GM21737 (cell line): ENCODE measurements at regions not wholly inside any gene's neighbourhood (a gene's known extent, or its start where the extent isn't known, plus 50 kb on each side); places are given as distances from the start of the nearest gene placed in this dataset.
"Not testable (repeated sequence)": the region's sequence is repeated elsewhere in the genome, so short reads cannot be mapped to it uniquely, and the experiment has no call there.

Experiments used
- ATAC-seq: cut with Tn5 transposase; IDR thresholded peaks from one replicate; pipeline ENCODE4 v1.9.1; 2021; ENCODE audit warnings: mild to moderate bottlenecking, moderate library complexity; ENCODE audit not compliant: unreplicated experiment

DNA sequence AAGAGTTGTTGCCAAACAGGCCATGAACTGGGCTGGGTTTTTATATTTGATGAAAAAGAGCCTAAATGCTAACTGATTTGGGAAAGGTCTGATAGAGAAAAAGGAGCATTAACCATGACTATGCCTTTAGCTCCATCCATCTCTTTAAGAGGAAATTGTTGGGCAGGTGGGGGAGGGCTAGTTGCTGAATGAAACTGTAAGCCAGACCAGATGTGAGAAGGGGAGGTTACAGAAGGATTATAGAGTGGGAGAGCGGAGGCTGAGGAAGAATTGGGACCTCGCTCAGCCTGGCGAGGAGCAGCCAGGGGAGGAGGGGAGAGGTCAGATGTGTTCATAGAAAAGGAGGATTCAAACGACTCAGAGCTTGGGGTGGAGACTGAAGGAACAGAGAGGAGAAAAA lies 74.9 kb upstream of the OTUD4 start:
- ATAC-seq = not testable (repeated sequence)

DNA sequence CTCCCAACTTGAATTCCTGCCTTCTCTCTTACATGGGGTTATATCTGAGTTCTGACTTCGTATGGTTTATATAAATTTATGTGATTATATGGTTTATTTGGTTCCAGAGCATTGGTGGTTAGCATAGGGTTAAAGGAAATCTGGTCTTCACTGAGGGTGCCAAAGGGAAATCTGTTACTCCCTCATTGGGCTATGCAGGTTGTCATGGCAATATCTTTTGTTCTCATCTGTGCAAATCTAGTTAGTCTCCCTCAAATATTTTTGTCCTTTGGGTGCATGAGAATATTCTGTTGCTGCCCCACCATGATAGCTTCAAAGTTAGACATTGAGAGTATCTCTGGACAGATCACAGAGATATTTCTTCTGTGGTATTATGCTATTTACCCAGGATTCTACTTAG lies 71.8 kb upstream of the OTUD4 start:
- no peak for ATAC-seq

DNA sequence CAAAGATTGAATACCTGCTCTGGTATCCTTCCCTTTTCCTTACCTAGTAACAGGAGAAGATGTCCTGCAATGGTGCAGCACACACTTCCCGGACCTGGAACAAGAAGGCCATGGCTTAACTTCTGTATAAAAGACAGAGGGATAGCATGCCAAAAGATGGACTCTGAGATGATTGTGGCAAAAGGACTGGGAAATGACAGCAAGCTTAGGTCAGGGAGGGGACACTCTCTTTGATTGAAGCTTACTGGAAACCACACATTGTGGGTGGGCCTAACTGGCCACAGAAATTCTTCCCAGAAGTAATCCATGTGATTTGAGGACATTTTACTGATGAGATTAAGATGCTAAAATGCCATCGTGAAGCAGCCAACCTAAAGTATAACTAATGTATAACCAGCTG lies 71.0 kb upstream of the OTUD4 start:
- no peak for ATAC-seq

DNA sequence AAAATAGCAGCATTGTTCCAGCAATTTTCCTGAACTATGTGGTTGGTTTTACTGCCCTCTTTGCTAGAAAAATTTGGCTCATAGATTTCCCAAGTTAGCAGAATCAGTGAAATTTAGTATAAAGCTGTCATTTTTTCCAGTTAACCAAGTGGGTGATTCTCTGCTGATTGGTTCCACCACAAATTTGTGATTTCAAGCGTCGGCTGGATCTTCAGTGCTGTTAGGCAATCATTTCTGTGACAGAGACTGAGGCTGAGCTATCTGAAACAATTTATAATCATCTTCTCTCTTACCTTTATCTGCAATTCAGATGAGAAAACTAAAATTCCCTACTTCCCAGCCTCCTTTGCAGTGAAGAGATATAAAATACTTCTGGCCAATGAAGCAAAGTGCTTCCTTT lies 68.6 kb upstream of the OTUD4 start:
- ATAC-seq = no peak

DNA sequence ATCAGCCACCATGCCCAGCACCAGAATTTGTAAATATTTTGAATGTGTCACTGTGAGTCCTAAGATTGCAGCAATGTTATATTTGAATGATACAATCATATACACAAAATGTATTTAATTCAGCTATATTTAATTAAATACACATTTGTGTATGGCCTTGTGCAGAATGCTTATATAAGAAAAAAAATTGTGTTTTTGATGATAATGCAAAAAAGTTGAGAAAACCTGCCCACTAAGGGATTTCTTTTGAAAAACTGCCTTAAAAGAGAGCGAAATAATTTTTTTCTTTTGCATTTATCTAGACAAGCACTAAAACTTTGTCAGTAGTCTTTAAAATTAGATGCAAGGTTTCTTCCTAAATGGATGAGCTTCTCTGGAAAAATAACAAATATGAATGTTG lies 68.1 kb upstream of the OTUD4 start:
- ATAC-seq = no peak

DNA sequence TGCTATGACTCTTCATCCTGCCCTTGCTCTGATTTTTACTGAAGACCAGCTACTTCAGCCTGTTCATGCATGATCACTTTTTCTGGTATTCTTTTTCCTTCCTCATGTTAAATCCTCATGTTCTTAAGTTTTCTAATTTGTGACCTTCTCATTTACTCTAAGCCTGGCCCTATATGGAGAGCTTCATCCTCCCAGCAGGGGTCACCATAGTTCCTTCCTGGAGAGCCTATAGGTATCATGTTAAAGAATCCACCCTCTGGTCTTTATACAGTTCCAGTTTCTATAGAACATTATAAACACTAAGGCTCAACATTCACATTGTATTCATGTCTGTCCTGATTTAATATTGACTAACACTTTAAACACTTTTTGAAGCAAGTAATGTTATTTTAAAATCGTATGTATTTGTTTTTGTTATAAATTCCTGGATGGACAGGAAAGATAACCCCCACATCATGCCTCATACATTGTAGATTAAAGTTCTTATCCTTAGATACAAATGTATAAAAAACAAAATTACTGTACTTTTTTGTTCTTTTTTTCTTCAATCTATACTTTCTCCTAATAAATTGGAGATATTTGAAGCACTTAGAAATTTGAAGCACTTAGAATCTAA lies 53.8 kb upstream of the OTUD4 start:
- peak; percentile 96 for ATAC-seq

DNA sequence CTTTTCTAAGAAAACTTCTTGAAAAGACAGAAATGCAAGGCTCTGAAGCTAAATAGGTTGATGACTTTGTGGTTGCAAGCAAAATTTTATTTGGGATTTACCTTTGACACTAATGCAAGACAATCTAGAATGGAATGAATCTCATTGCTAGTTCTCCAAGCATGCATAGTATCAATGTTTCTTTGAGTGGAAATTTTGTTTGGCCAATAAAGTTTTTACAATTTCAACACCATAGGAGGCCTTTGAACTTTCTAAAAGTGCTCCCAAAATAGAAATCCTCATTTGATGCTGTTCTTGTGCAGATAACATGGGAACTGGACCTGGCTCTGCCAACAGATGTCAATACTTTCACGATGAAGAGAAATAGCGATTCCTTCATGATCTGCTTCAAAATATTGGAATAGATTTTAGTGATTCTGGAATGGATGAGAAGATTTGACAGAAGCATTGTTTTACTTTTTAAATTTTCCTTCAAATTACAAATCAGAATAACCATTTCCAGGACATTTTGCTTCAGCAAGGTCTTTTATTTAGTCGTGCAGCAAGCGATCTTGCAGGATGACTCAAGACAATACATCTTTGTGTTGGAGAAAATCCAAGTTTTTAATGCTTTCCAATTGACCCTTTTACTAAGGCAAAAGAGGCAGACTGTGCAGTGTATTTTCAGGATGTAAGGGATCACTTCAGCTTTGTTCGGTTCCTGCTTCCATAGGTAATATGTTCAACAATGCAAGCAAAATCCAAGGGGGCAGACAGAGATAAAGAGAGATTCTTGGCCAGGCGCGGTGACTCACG lies 51.7 kb upstream of the OTUD4 start:
- ATAC-seq = no peak

DNA sequence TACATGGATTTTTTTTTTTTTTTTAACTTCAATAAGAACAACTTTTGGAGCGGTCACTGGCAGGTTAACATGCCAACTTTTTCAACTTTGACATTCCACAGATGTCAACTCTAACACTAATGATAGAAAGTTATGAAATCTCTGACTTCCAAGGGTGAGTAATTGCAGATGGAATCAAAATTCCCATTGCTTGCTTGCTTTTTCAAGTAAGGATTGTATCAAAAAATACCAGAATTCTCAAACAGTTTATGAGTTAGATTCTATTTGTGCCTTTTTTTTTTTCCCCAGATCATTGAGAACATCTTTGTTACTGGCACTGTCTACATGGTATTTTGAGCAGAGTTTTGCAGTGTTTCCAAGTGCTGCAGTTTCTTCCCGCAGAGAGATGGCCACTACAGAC lies 50.3 kb upstream of the OTUD4 start:
- ATAC-seq = no peak
